Loucy (cell line): ENCODE measurements at regions not wholly inside any gene's neighbourhood (a gene's known extent, or its start where the extent isn't known, plus 50 kb on each side); places are given as distances from the start of the nearest gene placed in this dataset.

Experiments used
- CTCF ChIP-seq: fragments of 200-600 bp; sonication (generic); conservative IDR thresholded peaks from 2 replicates; pipeline ENCODE4 v1.5.1; 2014; ENCODE audit warnings: mild to moderate bottlenecking, antibody characterized with exemption, low read length
- EZH2phosphoT487 ChIP-seq: fragments of 200-600 bp; IDR thresholded peaks from 2 replicates; pipeline ENCODE4 v1.6.1; 2018; ENCODE audit warnings: antibody characterized with exemption, mild to moderate bottlenecking, moderate library complexity, borderline replicate concordance

- TF ChIP-seq CTCF (no peak), EZH2phosphoT487 (no peak)
These were observed 350.7 kb downstream of the SEC23A start for GRCh38 chr14:38752341-38752740.
